Neuronal stem cell (in vitro differentiated cells): ENCODE measurements at regions not wholly inside any gene's neighbourhood (a gene's known extent, or its start where the extent isn't known, plus 50 kb on each side); places are given as distances from the start of the nearest gene placed in this dataset.

Source experiments
- DNase-seq: peaks from one replicate; pipeline ENCODE4 v3.0.0-alpha.2; 2013; ENCODE audit warnings: low spot score
- H2AFZ ChIP-seq: one replicate; pipeline ENCODE4 v1.6.1; 2013; ENCODE audit warnings: mild to moderate bottlenecking, low read length, inconsistent platforms
- H2AK5ac ChIP-seq: 2 replicates; pipeline ENCODE4 v1.6.1; 2013; ENCODE audit warnings: low read depth, mild to moderate bottlenecking, inconsistent platforms, low read length, moderate library complexity, mixed read lengths
- H2BK120ac ChIP-seq: 2 replicates; pipeline ENCODE4 v1.6.1; 2013; ENCODE audit warnings: low read depth, mild to moderate bottlenecking, inconsistent platforms, low read length, moderate library complexity, mixed read lengths
- H2BK12ac ChIP-seq: one replicate; pipeline ENCODE4 v1.6.1; 2013; ENCODE audit warnings: low read length, inconsistent platforms
- H2BK15ac ChIP-seq: 2 replicates; pipeline ENCODE4 v1.6.1; 2013; ENCODE audit warnings: mild to moderate bottlenecking, low read length, inconsistent platforms, mixed read lengths
- H2BK5ac ChIP-seq: one replicate; pipeline ENCODE4 v1.6.1; 2013; ENCODE audit warnings: inconsistent platforms, mild to moderate bottlenecking, low read length, moderate library complexity
- H3K14ac ChIP-seq: one replicate; pipeline ENCODE4 v1.6.1; 2013; ENCODE audit warnings: low read length, inconsistent platforms
- H3K18ac ChIP-seq: 2 replicates; pipeline ENCODE4 v1.6.1; 2013; ENCODE audit warnings: low read length, inconsistent platforms
- H3K23ac ChIP-seq: 2 replicates; pipeline ENCODE4 v1.6.1; 2013; ENCODE audit warnings: low read depth, mild to moderate bottlenecking, mixed read lengths, low read length, inconsistent platforms; ENCODE audit not compliant: poor library complexity
- H3K27ac ChIP-seq: replicated peaks from 3 replicates; pipeline ENCODE4 v1.5.1; 2013; ENCODE audit warnings: low read length, inconsistent platforms
- H3K27me3 ChIP-seq, 3 experiments: 2 replicates each; pipeline ENCODE4 v1.6.1; 2013; ENCODE audit warnings: low read length in 3 of 3, mild to moderate bottlenecking in 2 of 3, inconsistent platforms in 1 of 3, low read depth in 1 of 3, mixed read lengths in 1 of 3, moderate library complexity in 1 of 3; ENCODE audit not compliant: control insufficient read depth in 3 of 3, insufficient read depth in 3 of 3
- H3K36me3 ChIP-seq, 2 donors: replicated peaks in 1 of 2; 2 replicates each; pipeline ENCODE4 v1.6.1; 2013; ENCODE audit warnings: low read length in 2 of 2; ENCODE audit not compliant: control insufficient read depth in 2 of 2, insufficient read depth in 2 of 2
- H3K4ac ChIP-seq: 2 replicates; pipeline ENCODE4 v1.6.1; 2013; ENCODE audit warnings: inconsistent platforms, mild to moderate bottlenecking, low read length, moderate library complexity
- H3K4me1 ChIP-seq, 2 donors: 1 replicate in 1 of 2; 2 replicates in 1 of 2; pipeline ENCODE4 v1.6.1; 2013; ENCODE audit warnings: low read length in 2 of 2, low read depth in 1 of 2; ENCODE audit not compliant: control insufficient read depth in 2 of 2, insufficient read depth in 1 of 2
- H3K4me2 ChIP-seq: one replicate; pipeline ENCODE4 v1.6.1; 2013; ENCODE audit warnings: mild to moderate bottlenecking, low read length, inconsistent platforms; ENCODE audit not compliant: insufficient read depth, poor library complexity, severe bottlenecking
- H3K4me3 ChIP-seq, 2 donors: 2 replicates each; pipeline ENCODE4 v1.5.1; 2013; ENCODE audit warnings: low read length in 2 of 2, mild to moderate bottlenecking in 2 of 2, inconsistent platforms in 1 of 2, moderate library complexity in 1 of 2
- H3K79me1 ChIP-seq: one replicate; pipeline ENCODE4 v1.6.1; 2013; ENCODE audit warnings: low read depth, mild to moderate bottlenecking, inconsistent platforms, low read length, moderate library complexity
- H3K9ac ChIP-seq: one replicate; pipeline ENCODE4 v1.6.1; 2013; ENCODE audit warnings: mild to moderate bottlenecking, low read depth, low read length, inconsistent platforms; ENCODE audit not compliant: poor library complexity
- H3K9me3 ChIP-seq, 2 donors: replicated peaks in 1 of 2; 2 replicates each; pipeline versions ENCODE3 to v1.6.1; 2013; ENCODE audit warnings: low read length in 2 of 2, mild to moderate bottlenecking in 2 of 2, inconsistent platforms in 1 of 2, low read depth in 1 of 2, mixed read lengths in 1 of 2, moderate library complexity in 1 of 2; ENCODE audit not compliant: control insufficient read depth in 2 of 2, insufficient read depth in 1 of 2
- H4K8ac ChIP-seq: one replicate; pipeline ENCODE4 v1.6.1; 2013; ENCODE audit warnings: low read depth, mild to moderate bottlenecking, inconsistent platforms, low read length, moderate library complexity
- H4K91ac ChIP-seq: one replicate; pipeline ENCODE4 v1.6.1; 2013; ENCODE audit warnings: low read length, low read depth, mild to moderate bottlenecking, inconsistent platforms; ENCODE audit not compliant: poor library complexity
- WGBS, 2 donors: extraction: QIAGEN DNeasy Blood & Tissue Kit; methylation state at CpG; one replicate each; pipeline ENCODE4 v1.1.7; 2013; ENCODE audit warnings: missing lambda C conversion rate in 2 of 2, mixed read lengths in 1 of 2; ENCODE audit not compliant: insufficient read length in 2 of 2, insufficient replicate concordance in 1 of 2; ENCODE audit errors: extremely low coverage in 2 of 2; 5-methylcytosine and 5-hydroxymethylcytosine counted together

DNA sequence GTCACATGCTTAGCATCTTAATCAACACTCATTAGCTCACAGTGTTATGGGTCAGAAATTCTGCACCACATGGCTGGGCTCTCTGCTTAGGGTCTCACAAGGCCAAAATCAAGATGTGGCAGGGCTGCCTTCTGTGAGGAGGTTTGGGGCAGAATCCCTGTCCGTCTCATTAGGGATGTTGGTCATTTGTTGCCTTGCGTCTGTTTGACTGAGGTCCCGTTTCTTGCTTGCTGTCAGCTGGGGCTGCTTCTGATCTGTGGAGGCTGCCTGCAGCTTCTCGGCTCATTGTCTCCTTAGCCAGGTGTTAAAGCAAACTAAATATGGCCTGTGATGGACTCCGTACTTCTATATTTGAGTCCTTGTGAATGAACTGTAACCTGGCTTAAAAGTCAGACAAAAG is 146.5 kb downstream of the NDUFA10 start:
- H4K8ac ChIP-seq: no peak overlapping the region
- H3K4me2 ChIP-seq: no peak overlapping the region
- H3K4me3 ChIP-seq: no peak overlapping the region
- no peak overlapping the region for H3K18ac ChIP-seq
- no peak overlapping the region for H3K9ac ChIP-seq
- H3K27me3 ChIP-seq: peaks cover 0 to 17% (median 0%) of the 10 kb centered on the region in 3 experiments
- H2BK15ac ChIP-seq: no peak overlapping the region
- no peak overlapping the region for H4K91ac ChIP-seq
- H3K36me3 ChIP-seq: no peaks in the 10 kb centered on the region
- H3K4me1 ChIP-seq: no peaks in the 10 kb centered on the region
- H2BK5ac ChIP-seq: no peak overlapping the region
- no peak overlapping the region for H2BK12ac ChIP-seq
- no peak overlapping the region for H3K23ac ChIP-seq
- H2BK120ac ChIP-seq: no peak overlapping the region
- H3K14ac ChIP-seq: no peak overlapping the region
- no peak overlapping the region for H3K27ac ChIP-seq
- H3K4ac ChIP-seq: no peak overlapping the region
- H3K9me3 ChIP-seq: peaks cover under 1 to 2% of the 10 kb centered on the region in 2 donors
- no peaks in the 10 kb centered on the region for H3K79me1 ChIP-seq
- H2AK5ac ChIP-seq: no peak overlapping the region
- no peak overlapping the region for H2AFZ ChIP-seq
- no CpG with 5 or more reads among the region's 5 CpGs for WGBS, 2 donors
- DNase-seq: no peak

DNA sequence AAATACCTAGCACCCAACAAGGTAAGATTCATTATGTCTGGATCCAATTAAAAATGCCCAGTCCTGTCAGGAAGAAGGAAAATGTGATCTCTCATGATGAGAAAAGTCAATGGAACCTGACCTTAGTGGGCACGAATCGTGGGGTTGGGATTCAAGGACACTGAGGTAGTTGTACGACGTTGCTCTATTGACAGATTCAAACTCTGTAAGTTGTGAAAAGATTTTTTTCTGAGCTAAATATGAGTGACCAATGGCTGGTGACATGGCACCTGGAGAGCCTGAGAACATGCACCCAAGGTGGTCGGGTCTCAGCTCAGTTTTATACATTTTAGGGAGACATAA is 148.2 kb downstream of the NDUFA10 start:
- Histone ChIP-seq H3K18ac (no peak overlapping the region), H3K27me3 (peaks cover 0 to 17% (median 0%) of the 10 kb centered on the region in 3 experiments), H3K4me2 (no peak overlapping the region), H2BK5ac (no peak overlapping the region), H3K9me3 (no peaks in the 10 kb centered on the region), H3K23ac (no peak overlapping the region), H2AFZ (no peak overlapping the region), H2BK15ac (no peak overlapping the region), H3K4me3 (no peak overlapping the region), H4K91ac (no peak overlapping the region), H3K27ac (no peak overlapping the region), H3K14ac (no peak overlapping the region), H4K8ac (no peak overlapping the region), H2AK5ac (no peak overlapping the region), H3K9ac (no peak overlapping the region), H3K79me1 (no peaks in the 10 kb centered on the region), H3K4ac (no peak overlapping the region), H2BK120ac (no peak overlapping the region), H2BK12ac (no peak overlapping the region), H3K36me3 (no peaks in the 10 kb centered on the region), H3K4me1 (no peaks in the 10 kb centered on the region)
- DNase-seq: no peak
- WGBS, 2 donors: no CpG with 5 or more reads among the region's 5 CpGs

DNA sequence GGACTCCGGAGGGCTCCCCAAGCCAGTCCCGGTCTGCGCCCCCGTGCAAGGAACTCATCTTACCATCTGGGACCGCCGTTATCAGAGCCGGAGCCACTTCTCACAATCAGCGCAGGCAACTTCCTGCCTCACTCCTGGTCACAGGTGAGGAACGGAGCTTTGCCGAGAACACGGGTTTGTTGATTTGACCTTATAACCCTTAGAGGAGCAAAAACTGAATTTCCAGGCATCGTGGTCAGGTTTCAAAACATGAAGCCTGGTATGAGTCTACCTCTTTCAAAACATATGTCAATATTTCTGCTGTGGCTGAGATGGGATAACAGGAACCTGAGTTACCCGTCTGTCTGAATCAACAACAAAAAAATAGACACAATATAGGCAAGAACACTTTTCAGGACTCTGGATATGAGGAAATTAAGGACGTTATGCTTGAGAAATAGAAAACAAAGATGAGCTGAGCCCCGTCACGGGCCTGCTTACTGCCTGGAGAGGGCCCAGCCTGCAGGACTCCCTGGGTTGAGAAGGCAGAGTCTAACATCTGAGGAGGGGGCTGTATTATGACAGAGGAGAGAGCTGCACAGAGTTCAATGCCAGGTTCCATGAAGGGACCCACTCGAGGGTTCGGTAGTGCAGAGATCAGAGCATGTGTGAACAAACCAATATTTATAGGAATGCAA is 148.7 kb downstream of the NDUFA10 start:
- no peak overlapping the region for H2AFZ ChIP-seq
- no peak overlapping the region for H2BK5ac ChIP-seq
- H3K27ac ChIP-seq: no peak overlapping the region
- no peak for DNase-seq
- H3K79me1 ChIP-seq: no peaks in the 10 kb centered on the region
- H3K23ac ChIP-seq: no peak overlapping the region
- H3K4ac ChIP-seq: no peak overlapping the region
- no peak overlapping the region for H3K9ac ChIP-seq
- H3K4me2 ChIP-seq: no peak overlapping the region
- no peaks in the 10 kb centered on the region for H3K9me3 ChIP-seq
- no peak overlapping the region for H3K14ac ChIP-seq
- H3K18ac ChIP-seq: peak overlapping the region; percentile 11
- H3K4me1 ChIP-seq: no peaks in the 10 kb centered on the region
- no CpG with 5 or more reads among the region's 18 CpGs for WGBS, 2 donors
- no peak overlapping the region for H2BK12ac ChIP-seq
- H3K4me3 ChIP-seq: no peak overlapping the region
- no peak overlapping the region for H2BK120ac ChIP-seq
- H4K8ac ChIP-seq: no peak overlapping the region
- H2AK5ac ChIP-seq: no peak overlapping the region
- H3K27me3 ChIP-seq: peaks cover 0 to 17% (median 0%) of the 10 kb centered on the region in 3 experiments
- H4K91ac ChIP-seq: no peak overlapping the region
- H3K36me3 ChIP-seq: no peaks in the 10 kb centered on the region
- no peak overlapping the region for H2BK15ac ChIP-seq

GRCh38 chr2:239874636-239875356 is 150.3 kb downstream of the NDUFA10 start:
- no peaks in the 10 kb centered on the region for H3K36me3 ChIP-seq
- no peak for DNase-seq

More at GRCh38 chr2:239874636-239875356, 150.3 kb downstream of the NDUFA10 start:
- WGBS, 2 donors: no CpG with 5 or more reads among the region's 12 CpGs
- Histone ChIP-seq H3K23ac (no peak overlapping the region), H2AFZ (no peak overlapping the region), H3K4ac (no peak overlapping the region), H3K9ac (no peak overlapping the region), H3K27me3 (peaks cover 0 to 17% (median 0%) of the 10 kb centered on the region in 3 experiments), H3K14ac (no peak overlapping the region), H2AK5ac (no peak overlapping the region), H3K79me1 (no peaks in the 10 kb centered on the region), H3K4me3 (no peak overlapping the region), H3K18ac (no peak overlapping the region), H4K8ac (no peak overlapping the region), H2BK12ac (no peak overlapping the region), H2BK15ac (no peak overlapping the region), H3K4me2 (no peak overlapping the region), H2BK5ac (no peak overlapping the region), H3K4me1 (no peaks in the 10 kb centered on the region), H3K9me3 (no peaks in the 10 kb centered on the region), H4K91ac (no peak overlapping the region), H2BK120ac (no peak overlapping the region), H3K27ac (no peak overlapping the region)
